Neuron (in vitro differentiated cells): ENCODE measurements at regions not wholly inside any gene's neighbourhood (a gene's known extent, or its start where the extent isn't known, plus 50 kb on each side); places are given as distances from the start of the nearest gene placed in this dataset.
A peak's percentile ranks its signal among the peaks of the same experiment; 100 is the strongest.
"Not testable (repeated sequence)": the region's sequence is repeated elsewhere in the genome, so short reads cannot be mapped to it uniquely, and the experiment has no call there.

Experiments
- H2AFZ ChIP-seq: one replicate; pipeline ENCODE4 v1.6.1; 2013; ENCODE audit warnings: low read depth, mild to moderate bottlenecking, inconsistent platforms, low read length, moderate library complexity
- H3K27me3 ChIP-seq: one replicate; pipeline ENCODE4 v1.6.1; 2013; ENCODE audit warnings: low read length; ENCODE audit not compliant: insufficient read depth
- H3K36me3 ChIP-seq: one replicate; pipeline ENCODE4 v1.6.1; 2013; ENCODE audit warnings: low read length; ENCODE audit not compliant: insufficient read depth
- H3K4me1 ChIP-seq: one replicate; pipeline ENCODE4 v1.6.1; 2013; ENCODE audit warnings: low read length; ENCODE audit not compliant: insufficient read depth
- H3K4me3 ChIP-seq: 2 replicates; pipeline ENCODE4 v1.5.1; 2013; ENCODE audit warnings: mild to moderate bottlenecking, low read length, moderate library complexity
- H3K9me3 ChIP-seq: one replicate; pipeline ENCODE4 v1.6.1; 2013; ENCODE audit warnings: low read length

GRCh38 chr10:78464118-78464855, 430.6 kb downstream of the RPS24 start:
- H3K9me3 ChIP-seq: no peaks in the 10 kb centered on the region

GRCh38 chr10:78464856-78465267, 431.2 kb downstream of the RPS24 start:
- H3K9me3 ChIP-seq: no peaks in the 10 kb centered on the region
- H3K4me3 ChIP-seq: peak overlapping the region; percentile 5
- peak overlapping the region; percentile 21 for H2AFZ ChIP-seq
- no peaks in the 10 kb centered on the region for H3K36me3 ChIP-seq
- H3K4me1 ChIP-seq: peaks cover 18% of the 10 kb centered on the region
- H3K27me3 ChIP-seq: no peaks in the 10 kb centered on the region

More at GRCh38 chr10:78464118-78464855, 430.6 kb downstream of the RPS24 start:
- H3K27me3 ChIP-seq: no peaks in the 10 kb centered on the region
- H2AFZ ChIP-seq: peak overlapping the region; percentile 21
- no peak overlapping the region for H3K4me3 ChIP-seq
- H3K36me3 ChIP-seq: no peaks in the 10 kb centered on the region
- peaks cover 18% of the 10 kb centered on the region for H3K4me1 ChIP-seq

- peak overlapping the region; percentile 5 for H3K4me3 ChIP-seq
- H3K9me3 ChIP-seq: no peaks in the 10 kb centered on the region
- H3K27me3 ChIP-seq: no peaks in the 10 kb centered on the region
- H3K4me1 ChIP-seq: peaks cover 18% of the 10 kb centered on the region
- no peaks in the 10 kb centered on the region for H3K36me3 ChIP-seq
- H2AFZ ChIP-seq: peak overlapping the region; percentile 21
These were observed 431.8 kb downstream of the RPS24 start for GRCh38 chr10:78465431-78465830.

- Histone ChIP-seq H3K27me3 (no peaks in the 10 kb centered on the region), H2AFZ (no peak overlapping the region), H3K9me3 (no peaks in the 10 kb centered on the region), H3K4me1 (peaks cover 24% of the 10 kb centered on the region), H3K4me3 (no peak overlapping the region), H3K36me3 (no peaks in the 10 kb centered on the region)
These were observed 433.9 kb downstream of the RPS24 start for GRCh38 chr10:78467496-78468106.

GRCh38 chr10:78468731-78469130, 435.1 kb downstream of the RPS24 start:
- H3K4me3 ChIP-seq, H3K9me3 ChIP-seq, H3K36me3 ChIP-seq, H2AFZ ChIP-seq, H3K27me3 ChIP-seq: not testable (repeated sequence)
- H3K4me1 ChIP-seq: peaks cover 33% of the 10 kb centered on the region

- Histone ChIP-seq H2AFZ (no peak overlapping the region), H3K27me3 (no peaks in the 10 kb centered on the region), H3K4me1 (peaks cover 22% of the 10 kb centered on the region), H3K36me3 (no peaks in the 10 kb centered on the region), H3K4me3 (no peak overlapping the region), H3K9me3 (no peaks in the 10 kb centered on the region)
These were observed 436.8 kb downstream of the RPS24 start for GRCh38 chr10:78470267-78471103.

- Histone ChIP-seq H3K36me3 (no peaks in the 10 kb centered on the region), H3K9me3 (no peaks in the 10 kb centered on the region), H2AFZ (no peak overlapping the region), H3K27me3 (no peaks in the 10 kb centered on the region), H3K4me1 (peaks cover 15% of the 10 kb centered on the region), H3K4me3 (no peak overlapping the region)
These were observed 437.7 kb downstream of the RPS24 start for GRCh38 chr10:78471326-78471722.

- Histone ChIP-seq H3K4me3 (no peak overlapping the region), H3K36me3 (no peaks in the 10 kb centered on the region), H3K9me3 (no peaks in the 10 kb centered on the region), H3K27me3 (no peaks in the 10 kb centered on the region), H3K4me1 (peaks cover 15% of the 10 kb centered on the region), H2AFZ (no peak overlapping the region)
These were observed 438.3 kb downstream of the RPS24 start for GRCh38 chr10:78471723-78472550.

GRCh38 chr10:78472551-78472890, 438.9 kb downstream of the RPS24 start:
- Histone ChIP-seq H3K36me3 (no peaks in the 10 kb centered on the region), H3K4me3 (no peak overlapping the region), H3K4me1 (peaks cover 15% of the 10 kb centered on the region), H3K27me3 (no peaks in the 10 kb centered on the region), H3K9me3 (no peaks in the 10 kb centered on the region), H2AFZ (no peak overlapping the region)

GRCh38 chr10:78473006-78473405, 439.3 kb downstream of the RPS24 start:
- Histone ChIP-seq H3K9me3 (no peaks in the 10 kb centered on the region), H3K4me3 (no peak overlapping the region), H3K27me3 (no peaks in the 10 kb centered on the region), H3K4me1 (peaks cover 15% of the 10 kb centered on the region), H3K36me3 (no peaks in the 10 kb centered on the region), H2AFZ (no peak overlapping the region)

GRCh38 chr10:78474743-78475142, 441.1 kb downstream of the RPS24 start:
- Histone ChIP-seq H2AFZ (no peak overlapping the region), H3K4me3 (no peak overlapping the region), H3K36me3 (no peaks in the 10 kb centered on the region), H3K9me3 (no peaks in the 10 kb centered on the region), H3K4me1 (peaks cover 15% of the 10 kb centered on the region), H3K27me3 (no peaks in the 10 kb centered on the region)

GRCh38 chr10:78475437-78475836, 441.8 kb downstream of the RPS24 start:
- Histone ChIP-seq H3K27me3 (no peaks in the 10 kb centered on the region), H3K4me1 (peaks cover 15% of the 10 kb centered on the region), H2AFZ (no peak overlapping the region), H3K36me3 (no peaks in the 10 kb centered on the region), H3K9me3 (no peaks in the 10 kb centered on the region), H3K4me3 (no peak overlapping the region)
